Sigmoid colon (tissue), 6 donors: ENCODE measurements at regions not wholly inside any gene's neighbourhood (a gene's known extent, or its start where the extent isn't known, plus 50 kb on each side); places are given as distances from the start of the nearest gene placed in this dataset.
A peak's percentile ranks its signal among the peaks of the same experiment; 100 is the strongest.

ENCODE experiments used
- DNase-seq: peaks from one replicate; pipeline ENCODE4 v3.0.0-alpha.2; 2019
- H3K27ac ChIP-seq, 4 donors: fragments of 200-600 bp; sonication (generic); one replicate each; pipeline ENCODE4 v1.5.1; 2016 to 2019; ENCODE audit warnings: mild to moderate bottlenecking in 1 of 4
- H3K27me3 ChIP-seq, 3 donors: fragments of 200-600 bp; sonication (generic); one replicate each; pipeline ENCODE4 v1.5.1; 2019; ENCODE audit warnings: mild to moderate bottlenecking in 1 of 3
- H3K36me3 ChIP-seq, 4 donors: fragments of 200-600 bp; sonication (generic); one replicate each; pipeline ENCODE4 v1.5.1; 2016 to 2019
- H3K4me1 ChIP-seq, 4 donors: fragments of 200-600 bp; sonication (generic); one replicate each; pipeline ENCODE4 v1.5.1; 2017 to 2019
- H3K4me3 ChIP-seq, 4 donors: fragments of 200-600 bp; sonication (generic); one replicate each; pipeline ENCODE4 v1.5.1; 2017 to 2019; ENCODE audit warnings: mild to moderate bottlenecking in 2 of 4, moderate library complexity in 1 of 4
- H3K9me3 ChIP-seq, 4 donors: fragments of 200-600 bp in 3 of 4; sonication (generic) in 3 of 4; one replicate each; pipeline versions ENCODE4 v1.5.1 to v1.6.1; 2013 to 2019
- EP300 ChIP-seq, 4 donors: sonication (generic); formaldehyde crosslinking; IDR thresholded peaks; one replicate each; pipeline ENCODE4 v1.6.1; 2017; ENCODE audit warnings: antibody characterized with exemption in 4 of 4
- POLR2A ChIP-seq, 2 donors: fragments of 450-650 bp; IDR thresholded peaks; one replicate each; pipeline ENCODE4 v1.6.1; 2016; ENCODE audit warnings: antibody characterized with exemption in 2 of 2, mild to moderate bottlenecking in 2 of 2, moderate library complexity in 2 of 2
- POLR2AphosphoS5 ChIP-seq, 4 donors: sonication (generic); formaldehyde crosslinking; IDR thresholded peaks; one replicate each; pipeline ENCODE4 v1.6.1; 2017; ENCODE audit warnings: antibody characterized with exemption in 4 of 4
- WGBS, 2 donors: extraction: QIAGEN DNeasy Blood & Tissue Kit; methylation state at CpG; one replicate each; pipeline ENCODE4 v1.1.7; 2013; 5-methylcytosine and 5-hydroxymethylcytosine counted together
- intact Hi-C: fragments of 100-400 bp; cut with DNase I; formaldehyde crosslinking; loops from one replicate; pipeline ENCODE4 v1.15.1; 2023
- TF ChIP-seq, protein P1 (sequence below), 4 experiments: fragments of 450-650 bp in 3 of 4; fragments of 200-600 bp in 1 of 4; IDR thresholded peaks; one replicate each; pipeline ENCODE4 v1.5.1; 2016 to 2019; ENCODE audit warnings: antibody characterized with exemption in 4 of 4, mild to moderate bottlenecking in 3 of 4, moderate library complexity in 2 of 4
- donor health status: healthy with polysubstance abuse.
- donor health status: healthy.

DNA sequence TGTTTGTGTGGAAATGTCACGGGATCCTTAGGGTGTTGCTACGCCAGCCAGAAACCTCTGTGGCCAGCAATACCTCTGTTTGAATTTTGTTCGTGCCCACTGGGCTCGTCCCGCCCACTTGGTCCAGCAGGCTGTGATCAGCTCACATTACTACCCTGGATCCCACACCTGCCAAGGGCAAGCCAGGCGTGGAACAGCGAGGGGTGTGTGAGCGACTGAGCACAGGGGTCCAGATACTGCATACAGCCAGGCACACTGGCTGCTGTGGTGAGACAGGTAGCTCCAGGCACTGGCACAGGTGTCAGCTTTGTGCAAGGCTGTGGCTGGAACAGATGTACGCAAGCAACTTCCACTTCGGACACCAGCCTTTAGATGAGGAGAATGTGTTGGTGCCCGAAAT lies 718.9 kb downstream of the EPHA7 start:
- H3K9me3 ChIP-seq: no peaks in the 10 kb centered on the region
- no peak overlapping the region for H3K27ac ChIP-seq
- 84 to 93% methylated on average over 11 of the region's 11 CpGs for WGBS, 2 donors
- no peak overlapping the region for H3K4me3 ChIP-seq
- H3K4me1 ChIP-seq: no peaks in the 10 kb centered on the region
- DNase-seq: no peak
- no peaks in the 10 kb centered on the region for H3K27me3 ChIP-seq
- no peaks in the 10 kb centered on the region for H3K36me3 ChIP-seq
- intact Hi-C loops: no loop called here
- TF ChIP-seq EP300 (IDR thresholded peaks at IDR 0.05) (no peak), POLR2AphosphoS5 (IDR thresholded peaks at IDR 0.05) (no peak), POLR2A (IDR thresholded peaks at IDR 0.05) (no peak)
- TF ChIP-seq, protein P1, sequence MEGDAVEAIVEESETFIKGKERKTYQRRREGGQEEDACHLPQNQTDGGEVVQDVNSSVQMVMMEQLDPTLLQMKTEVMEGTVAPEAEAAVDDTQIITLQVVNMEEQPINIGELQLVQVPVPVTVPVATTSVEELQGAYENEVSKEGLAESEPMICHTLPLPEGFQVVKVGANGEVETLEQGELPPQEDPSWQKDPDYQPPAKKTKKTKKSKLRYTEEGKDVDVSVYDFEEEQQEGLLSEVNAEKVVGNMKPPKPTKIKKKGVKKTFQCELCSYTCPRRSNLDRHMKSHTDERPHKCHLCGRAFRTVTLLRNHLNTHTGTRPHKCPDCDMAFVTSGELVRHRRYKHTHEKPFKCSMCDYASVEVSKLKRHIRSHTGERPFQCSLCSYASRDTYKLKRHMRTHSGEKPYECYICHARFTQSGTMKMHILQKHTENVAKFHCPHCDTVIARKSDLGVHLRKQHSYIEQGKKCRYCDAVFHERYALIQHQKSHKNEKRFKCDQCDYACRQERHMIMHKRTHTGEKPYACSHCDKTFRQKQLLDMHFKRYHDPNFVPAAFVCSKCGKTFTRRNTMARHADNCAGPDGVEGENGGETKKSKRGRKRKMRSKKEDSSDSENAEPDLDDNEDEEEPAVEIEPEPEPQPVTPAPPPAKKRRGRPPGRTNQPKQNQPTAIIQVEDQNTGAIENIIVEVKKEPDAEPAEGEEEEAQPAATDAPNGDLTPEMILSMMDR (IDR thresholded peaks at IDR 0.05): no peak

DNA sequence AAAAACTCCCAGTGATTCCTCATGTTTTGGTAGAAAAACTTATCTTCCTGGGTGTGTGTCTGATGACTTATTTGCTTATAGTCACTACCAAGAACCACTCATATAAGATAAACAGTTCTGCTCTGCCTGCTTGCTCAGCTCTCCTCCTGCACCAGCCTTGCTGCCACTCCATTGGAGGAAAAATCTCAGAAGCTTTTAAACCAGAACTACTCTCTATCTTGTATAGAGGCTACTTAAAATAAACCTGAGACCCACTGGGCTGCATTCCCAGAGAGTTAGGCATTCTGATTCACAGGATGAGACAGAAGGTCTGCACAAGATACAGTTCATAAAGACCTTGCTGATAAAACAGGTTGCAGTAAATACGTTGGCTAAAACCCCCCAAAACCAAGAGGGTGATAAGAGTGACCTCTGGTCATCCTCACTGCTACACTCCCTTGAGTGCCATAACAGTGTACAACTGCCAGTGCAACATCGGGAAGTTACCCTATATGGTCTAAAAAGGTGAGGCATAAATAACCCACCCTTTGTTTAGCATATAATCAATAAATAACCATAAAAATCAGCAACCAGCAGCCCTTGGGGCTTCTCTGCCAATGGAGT lies 728.3 kb downstream of the EPHA7 start:
- 38 to 64% methylated on average over 2 of the region's 2 CpGs for WGBS, 2 donors

DNA sequence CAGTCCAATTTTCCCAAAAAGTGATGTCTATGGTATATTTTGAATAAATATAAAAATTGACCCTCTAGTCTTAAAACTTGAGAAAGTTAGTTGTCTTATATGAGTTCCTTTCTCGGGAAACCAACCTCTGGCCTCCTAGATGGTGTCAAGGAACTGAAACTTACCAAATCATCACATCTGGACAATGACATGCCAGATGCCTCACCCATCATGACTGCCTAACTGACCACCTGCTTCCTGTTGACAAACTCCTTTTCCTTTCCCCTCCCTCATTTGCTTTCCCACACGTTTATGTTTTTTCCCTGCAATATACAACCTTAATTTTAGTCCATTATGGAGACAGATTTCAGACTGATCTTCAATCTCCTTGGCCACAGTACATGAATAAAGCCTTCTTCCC lies 731.0 kb downstream of the EPHA7 start:
- peaks cover 0 to 7% (median 0%) of the 10 kb centered on the region in 4 donors for H3K4me1 ChIP-seq
- no peaks in the 10 kb centered on the region for H3K36me3 ChIP-seq
- TF ChIP-seq POLR2AphosphoS5 (IDR thresholded peaks at IDR 0.05): peak in 1 of 4 donors; percentile 8
- TF ChIP-seq EP300 (IDR thresholded peaks at IDR 0.05): no peak
- H3K27ac ChIP-seq: no peak overlapping the region
- no peak overlapping the region for H3K4me3 ChIP-seq
- 37 to 48% methylated on average over 2 of the region's 2 CpGs for WGBS, 2 donors
- intact Hi-C loops: no loop called here
- DNase-seq: no peak
- H3K9me3 ChIP-seq: no peaks in the 10 kb centered on the region
- no peaks in the 10 kb centered on the region for H3K27me3 ChIP-seq

More for the DNA sequence above, 728.3 kb downstream of the EPHA7 start:
- TF ChIP-seq EP300 (IDR thresholded peaks at IDR 0.05): no peak
- TF ChIP-seq POLR2AphosphoS5 (IDR thresholded peaks at IDR 0.05): no peak
- TF ChIP-seq, protein P1 (IDR thresholded peaks at IDR 0.05): no peak
- no peak for TF ChIP-seq POLR2A (IDR thresholded peaks at IDR 0.05)
- Histone ChIP-seq H3K4me1 (peaks cover 0 to 7% (median 0%) of the 10 kb centered on the region in 4 donors), H3K27me3 (no peaks in the 10 kb centered on the region), H3K27ac (no peak overlapping the region), H3K4me3 (no peak overlapping the region), H3K36me3 (no peaks in the 10 kb centered on the region), H3K9me3 (no peaks in the 10 kb centered on the region)
- no peak for DNase-seq
- intact Hi-C loops: no loop called here

DNA sequence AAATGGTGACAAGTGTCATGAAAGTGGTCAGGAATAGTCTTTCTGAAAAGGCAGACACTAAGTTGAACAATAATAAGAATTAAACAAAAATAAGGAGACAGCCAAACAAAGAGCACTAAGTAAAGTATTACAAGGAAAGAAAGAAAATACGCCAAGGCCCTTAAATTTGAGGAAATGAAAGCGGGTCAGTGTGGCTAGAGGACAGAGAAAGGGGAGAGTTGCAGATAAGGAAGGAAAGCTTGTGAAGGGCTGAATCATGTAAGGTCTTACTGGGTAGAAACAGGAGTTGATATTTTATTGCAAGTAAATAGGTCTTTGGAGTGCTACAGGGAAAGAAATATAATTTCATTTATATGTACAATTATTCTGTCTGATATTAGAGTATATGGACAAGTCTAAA lies 732.1 kb downstream of the EPHA7 start:
- WGBS, 2 donors: 66 to 75% methylated on average over 2 of the region's 2 CpGs
- intact Hi-C loops: no loop called here
- no peak overlapping the region for H3K4me3 ChIP-seq
- H3K4me1 ChIP-seq: peaks cover 0 to 16% (median 0%) of the 10 kb centered on the region in 4 donors
- TF ChIP-seq EP300 (IDR thresholded peaks at IDR 0.05): no peak
- TF ChIP-seq POLR2A (IDR thresholded peaks at IDR 0.05): no peak
- TF ChIP-seq POLR2AphosphoS5 (IDR thresholded peaks at IDR 0.05): no peak
- TF ChIP-seq, protein P1 (IDR thresholded peaks at IDR 0.05): no peak
- DNase-seq: no peak
- no peaks in the 10 kb centered on the region for H3K27me3 ChIP-seq
- no peaks in the 10 kb centered on the region for H3K9me3 ChIP-seq
- no peak overlapping the region for H3K27ac ChIP-seq
- H3K36me3 ChIP-seq: no peaks in the 10 kb centered on the region

DNA sequence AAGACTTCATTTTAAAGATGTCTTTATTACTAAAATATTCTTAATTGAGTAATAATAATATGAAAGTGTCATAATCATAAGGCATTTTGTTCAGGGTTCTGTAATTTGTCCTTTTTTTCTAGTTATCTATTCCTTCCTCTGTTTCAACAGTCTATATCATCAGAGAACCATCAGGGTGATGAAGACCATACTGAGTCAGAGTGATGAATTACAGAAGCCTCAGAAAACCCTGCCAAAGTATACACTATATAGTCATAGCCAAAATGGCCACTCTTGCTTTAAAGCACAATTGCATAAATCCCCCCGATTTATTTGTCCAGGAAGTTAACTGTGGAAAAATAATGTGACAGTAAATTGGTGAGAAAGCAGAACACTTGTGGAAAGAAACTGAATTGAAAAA lies 735.0 kb downstream of the EPHA7 start:
- 78 to 83% methylated on average over 1 of the region's 1 CpG for WGBS, 2 donors
- Histone ChIP-seq H3K27ac (no peak overlapping the region), H3K27me3 (no peaks in the 10 kb centered on the region), H3K9me3 (no peaks in the 10 kb centered on the region), H3K4me3 (no peak overlapping the region), H3K36me3 (no peaks in the 10 kb centered on the region), H3K4me1 (peaks cover 0 to 10% (median 0%) of the 10 kb centered on the region in 4 donors)
- no peak for DNase-seq
- no peak for TF ChIP-seq POLR2A (IDR thresholded peaks at IDR 0.05)
- TF ChIP-seq POLR2AphosphoS5 (IDR thresholded peaks at IDR 0.05): no peak
- intact Hi-C loops: no loop called here

DNA sequence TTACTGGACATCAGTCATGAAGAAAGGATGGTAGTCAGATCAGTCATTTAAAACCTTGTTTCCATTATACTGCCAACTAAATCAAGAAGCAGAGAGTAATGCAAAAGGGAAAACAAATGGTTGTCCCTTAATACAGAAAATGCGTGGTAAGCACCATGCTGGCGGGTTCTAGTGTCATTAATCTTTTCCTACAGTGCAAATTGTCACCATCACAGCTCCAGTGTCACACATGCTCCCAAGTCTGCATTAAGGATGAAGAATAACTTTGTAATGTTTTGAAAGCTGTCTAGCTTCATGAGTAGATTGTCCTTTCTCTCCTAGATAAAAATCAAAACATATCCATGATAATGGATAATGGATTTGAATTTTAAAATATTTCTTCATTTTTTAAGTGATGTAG lies 735.6 kb downstream of the EPHA7 start:
- no peak for DNase-seq
- Histone ChIP-seq H3K4me3 (no peak overlapping the region), H3K4me1 (peaks cover 0 to 10% (median 0%) of the 10 kb centered on the region in 4 donors), H3K36me3 (no peaks in the 10 kb centered on the region), H3K27me3 (no peaks in the 10 kb centered on the region), H3K27ac (no peak overlapping the region), H3K9me3 (no peaks in the 10 kb centered on the region)
- 88 to 89% methylated on average over 2 of the region's 2 CpGs for WGBS, 2 donors
- TF ChIP-seq, protein P1 (IDR thresholded peaks at IDR 0.05): no peak
- no peak for TF ChIP-seq POLR2A (IDR thresholded peaks at IDR 0.05)
- no peak for TF ChIP-seq POLR2AphosphoS5 (IDR thresholded peaks at IDR 0.05)
- no peak for TF ChIP-seq EP300 (IDR thresholded peaks at IDR 0.05)
- intact Hi-C loops: no loop called here
